Vagina (tissue), 2 donors: ENCODE measurements at regions not wholly inside any gene's neighbourhood (a gene's known extent, or its start where the extent isn't known, plus 50 kb on each side); places are given as distances from the start of the nearest gene placed in this dataset.

Experiments
- CTCF ChIP-seq, 3 experiments: fragments of 450-650 bp in 2 of 3; fragments of 200-600 bp in 1 of 3; sonication (generic) in 1 of 3; IDR thresholded peaks; one replicate each; pipeline ENCODE4 v1.5.1; 2017 to 2019; ENCODE audit warnings: antibody characterized with exemption in 3 of 3, mild to moderate bottlenecking in 2 of 3, moderate library complexity in 2 of 3
- POLR2A ChIP-seq, 2 donors: fragments of 450-650 bp; IDR thresholded peaks; one replicate each; pipeline ENCODE4 v1.6.1; 2017; ENCODE audit warnings: antibody characterized with exemption in 2 of 2, mild to moderate bottlenecking in 2 of 2, moderate library complexity in 2 of 2
- POLR2AphosphoS5 ChIP-seq, 2 donors: sonication (generic); formaldehyde crosslinking; IDR thresholded peaks; one replicate each; pipeline ENCODE4 v1.9.0; 2017; ENCODE audit warnings: antibody characterized with exemption in 2 of 2, mild to moderate bottlenecking in 2 of 2, low read depth in 1 of 2; ENCODE audit not compliant: insufficient read depth in 1 of 2

- TF ChIP-seq CTCF (IDR thresholded peaks at IDR 0.05) (no peak), POLR2AphosphoS5 (IDR thresholded peaks at IDR 0.05; ENCODE audit: insufficient read depth in 1 of 2, low read depth in 1 of 2) (no peak), POLR2A (IDR thresholded peaks at IDR 0.05) (no peak)
Observed at GRCh38 chr4:185909972-185910371, 98.0 kb upstream of the SORBS2 start.
